Right renal cortex interstitium (tissue), 3 donors: ENCODE measurements at regions not wholly inside any gene's neighbourhood (a gene's known extent, or its start where the extent isn't known, plus 50 kb on each side); places are given as distances from the start of the nearest gene placed in this dataset.

Experiments used
- DNase-seq, 3 donors: peaks; one replicate each; pipeline ENCODE4 v3.0.0-alpha.2; 2013; ENCODE audit warnings: low read depth in 3 of 3, low spot score in 2 of 3

DNA sequence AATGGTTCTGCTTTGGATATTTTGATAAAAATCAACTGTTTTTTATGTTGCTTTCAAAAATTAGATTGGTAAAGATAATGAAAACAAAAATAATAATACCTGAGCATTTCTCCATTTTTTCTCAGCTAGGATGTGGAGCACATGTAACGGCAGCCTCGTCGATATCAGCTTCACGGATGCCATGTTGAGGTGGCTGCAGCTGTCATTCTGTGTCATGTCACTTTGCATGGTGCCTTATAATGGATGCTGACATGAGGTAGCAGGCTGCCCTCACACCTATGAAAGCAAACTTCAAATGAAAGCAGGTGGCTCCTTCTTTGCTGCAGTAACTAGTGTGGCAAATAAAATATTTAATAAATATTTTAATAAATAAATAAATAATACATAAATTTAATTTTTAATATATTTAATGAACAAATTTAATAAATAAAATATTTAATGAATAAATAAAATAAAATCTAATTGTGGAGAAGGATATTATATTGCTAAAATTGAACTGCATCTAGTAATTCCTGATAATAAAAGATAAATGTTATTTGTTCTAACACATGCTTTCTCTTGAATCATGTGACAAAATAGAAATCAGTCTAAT is 955.7 kb upstream of the SLC10A2 start:
- DNase-seq = no peak

DNA sequence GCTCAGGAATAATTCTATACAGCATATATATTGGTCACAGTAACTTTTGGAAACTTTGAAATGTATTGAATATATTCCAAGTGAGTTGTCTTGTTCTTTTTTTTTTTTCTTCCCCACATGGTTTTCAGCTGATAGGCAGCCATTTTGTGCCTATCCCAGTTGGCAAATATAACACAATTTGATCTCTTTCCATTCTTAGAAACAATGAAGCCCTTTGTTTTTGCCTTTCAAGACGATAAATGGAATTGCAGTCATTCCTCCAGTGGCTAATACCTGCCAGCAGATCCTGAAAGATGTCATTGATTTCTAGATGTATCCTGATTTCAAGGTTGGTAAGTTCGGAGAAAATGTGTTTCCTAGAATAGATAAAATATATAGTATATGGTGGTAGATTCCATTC is 951.1 kb upstream of the SLC10A2 start:
- DNase-seq = no peak

DNA sequence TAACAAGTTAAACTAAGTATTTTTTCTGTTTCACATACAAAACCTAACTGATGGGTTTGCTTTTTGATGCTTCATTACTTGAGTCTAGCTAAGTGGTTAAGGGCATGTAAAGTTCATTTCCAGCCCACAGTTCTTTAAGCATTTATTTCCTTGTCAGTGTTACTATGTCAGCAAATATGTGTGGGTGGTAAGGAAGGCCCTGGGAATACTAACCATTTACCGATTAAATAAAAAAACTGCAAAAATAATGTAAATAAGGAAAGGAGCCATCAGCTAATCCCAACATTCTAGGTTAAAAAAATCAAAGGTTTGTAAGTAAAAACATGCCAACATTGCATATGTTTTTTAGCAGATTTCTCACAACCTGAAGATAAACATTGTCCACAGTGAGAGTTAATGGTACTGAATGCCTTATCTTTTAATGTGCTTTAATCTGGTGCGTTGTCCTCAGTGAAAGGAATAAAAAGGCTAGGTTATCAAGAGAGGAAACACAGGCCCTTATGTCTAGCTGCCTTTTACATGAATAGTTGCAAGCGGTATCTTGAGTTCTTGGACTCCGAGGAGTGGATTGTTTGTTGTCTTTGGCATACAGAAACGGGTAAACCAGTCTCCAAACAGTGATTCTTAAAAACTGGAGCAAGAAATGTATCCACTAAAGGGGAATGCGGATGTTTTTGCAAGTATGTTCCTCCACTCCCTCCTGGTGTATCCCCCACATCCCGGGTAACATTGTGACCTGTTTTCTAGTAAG is 949.6 kb upstream of the SLC10A2 start:
- peak in 2 of 3 donors; percentile 27 to 33 for DNase-seq

GRCh38 chr13:104014803-104015645 is 948.8 kb upstream of the SLC10A2 start:
- DNase-seq = no peak

- DNase-seq = peak in 2 of 3 donors; percentile 20 to 52
These were observed 945.5 kb upstream of the SLC10A2 start for GRCh38 chr13:104011505-104012241.

DNA sequence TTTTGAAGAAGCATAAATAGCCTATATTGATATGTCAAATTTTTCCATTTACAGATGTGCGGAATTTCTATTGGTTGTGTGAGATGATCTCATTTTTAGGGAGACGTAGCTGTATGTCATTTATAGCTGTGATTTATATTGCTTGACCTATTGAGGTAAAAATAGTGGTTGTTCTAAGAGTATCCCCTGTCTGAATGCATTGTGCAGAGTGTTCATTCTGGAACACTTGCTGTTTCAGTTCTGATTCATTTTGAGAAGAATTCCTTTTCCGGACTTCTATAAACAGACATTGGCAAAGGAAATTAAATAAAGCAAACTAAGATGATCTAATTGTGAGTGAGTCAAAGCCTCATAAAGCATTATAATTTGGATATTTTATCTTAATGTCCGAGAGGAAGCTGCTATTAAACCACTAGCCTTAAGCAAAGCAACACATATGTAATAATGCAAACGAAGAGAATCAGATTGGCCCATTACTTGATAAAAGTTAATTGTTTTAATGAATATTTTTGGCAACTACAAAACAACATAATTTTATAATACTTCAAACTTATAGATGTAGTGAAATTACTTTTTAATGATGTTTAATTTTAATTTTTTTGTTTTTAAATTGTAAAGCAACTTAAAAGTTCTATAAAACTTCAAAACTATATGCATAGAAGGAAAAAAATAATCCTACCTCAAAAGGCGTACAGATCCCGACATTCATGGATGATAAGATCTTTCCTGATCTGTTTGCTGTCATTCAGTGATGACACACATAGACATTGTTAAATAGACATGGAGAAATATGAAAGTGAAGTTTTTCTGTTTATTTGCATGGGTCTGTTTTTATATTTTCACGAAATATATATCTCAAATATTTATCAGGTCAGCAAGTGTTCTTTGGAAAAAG is 942.6 kb upstream of the SLC10A2 start:
- DNase-seq = no peak

DNA sequence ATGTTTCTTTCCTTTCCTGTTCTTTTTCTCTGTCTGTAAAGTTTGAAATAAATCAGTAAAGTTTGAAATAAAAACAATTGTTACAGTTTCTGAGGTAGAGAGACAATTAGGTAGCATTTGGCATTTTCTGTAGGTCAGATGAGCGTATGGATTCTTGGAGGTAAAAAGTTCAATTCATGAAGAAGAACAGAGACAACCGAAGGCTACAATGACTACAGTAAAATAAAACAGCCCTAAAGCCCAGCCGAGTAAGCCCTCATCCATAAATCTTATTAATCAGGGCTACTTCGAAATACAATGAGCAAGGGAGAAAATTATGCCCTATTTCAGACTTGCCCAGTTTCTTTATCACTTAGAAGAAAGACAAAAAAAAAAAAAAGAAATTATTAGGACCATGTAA is 941.9 kb upstream of the SLC10A2 start:
- no peak for DNase-seq

GRCh38 chr13:104006625-104007075 is 940.4 kb upstream of the SLC10A2 start:
- DNase-seq = no peak

- DNase-seq = no peak
These were observed 938.4 kb upstream of the SLC10A2 start for GRCh38 chr13:104004572-104004971.

DNA sequence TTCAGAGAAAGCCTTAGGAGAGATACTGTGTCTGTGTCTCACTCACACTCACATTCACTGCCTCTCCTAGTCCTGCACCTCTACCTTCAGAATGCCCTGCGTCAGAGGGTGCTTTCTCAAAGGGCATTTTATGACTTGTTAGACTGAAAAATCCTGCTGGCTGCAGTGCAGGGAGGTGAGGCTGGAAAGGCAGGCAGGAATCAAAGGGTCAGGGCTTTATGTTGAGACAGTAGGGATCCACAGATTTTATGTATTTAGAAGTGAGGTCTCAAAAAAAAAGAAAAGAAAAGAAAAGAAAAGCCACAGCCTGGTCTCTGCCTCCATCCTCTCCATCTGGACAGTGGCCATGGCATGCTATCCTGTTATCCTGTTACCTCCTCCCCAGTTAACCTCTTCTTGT is 936.0 kb upstream of the SLC10A2 start:
- DNase-seq = no peak

- DNase-seq = no peak
These were observed 935.5 kb upstream of the SLC10A2 start for GRCh38 chr13:104001766-104002165.

DNA sequence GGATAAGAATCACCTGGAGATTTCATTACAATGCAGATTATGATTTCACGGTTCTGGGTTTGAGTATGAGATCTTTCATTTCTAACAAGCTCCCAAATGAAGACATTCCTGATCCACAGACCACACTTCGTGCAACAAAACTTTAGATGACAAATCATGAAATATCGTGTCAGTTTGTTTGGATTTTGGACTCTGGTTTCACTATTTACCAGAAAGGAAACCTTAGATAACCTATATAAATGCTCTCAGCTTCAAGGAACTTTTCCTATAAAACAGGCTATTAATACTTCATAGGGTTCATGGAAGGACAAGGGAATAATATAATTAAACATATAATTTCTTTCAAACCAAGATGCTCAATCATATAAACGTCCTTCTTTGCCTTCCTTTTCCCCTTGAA is 930.5 kb upstream of the SLC10A2 start:
- DNase-seq = no peak

DNA sequence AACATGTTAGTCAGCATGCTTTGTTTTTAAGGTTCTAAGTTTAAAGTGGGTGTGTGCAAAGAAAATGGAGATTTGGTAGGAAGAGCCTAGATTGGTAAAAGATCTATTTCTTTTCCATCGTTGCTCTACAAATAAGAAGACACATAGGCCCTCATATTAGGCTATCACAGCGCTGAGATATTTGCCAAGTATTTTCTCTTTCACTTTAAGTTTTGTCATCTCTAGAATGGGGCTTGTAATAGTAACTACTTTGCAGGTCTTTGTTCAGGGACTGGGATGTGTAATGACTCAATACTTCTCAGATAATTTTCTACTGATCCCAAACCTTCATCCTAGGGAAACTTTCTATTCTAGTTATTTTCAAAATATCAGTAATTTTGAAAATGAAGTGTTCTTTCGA is 917.7 kb upstream of the SLC10A2 start:
- no peak for DNase-seq

DNA sequence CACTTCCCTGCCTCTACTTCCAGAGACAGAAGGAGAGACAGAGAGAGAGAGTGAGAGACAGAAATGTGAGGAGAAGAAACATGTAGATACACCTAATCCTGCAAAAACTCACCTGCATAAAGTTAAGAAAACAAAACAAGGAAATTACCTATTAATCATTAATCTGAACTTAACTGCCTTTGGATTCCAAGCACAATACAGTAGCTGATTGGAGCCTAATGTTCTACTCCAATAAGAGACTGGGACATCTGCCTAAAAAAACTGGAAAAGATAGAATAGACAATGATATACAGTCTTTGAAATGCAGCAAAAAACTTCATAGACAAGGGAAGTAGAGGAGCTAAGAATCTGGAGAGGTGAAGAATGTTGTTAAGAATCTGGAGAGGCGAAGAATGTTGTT is 910.2 kb upstream of the SLC10A2 start:
- DNase-seq = peak in 1 of 3 donors; percentile 6

- DNase-seq = no peak
These were observed 907.5 kb upstream of the SLC10A2 start for GRCh38 chr13:103973740-103974139.

GRCh38 chr13:103969520-103970050 is 903.4 kb upstream of the SLC10A2 start:
- no peak for DNase-seq

- no peak for DNase-seq
These were observed 899.5 kb upstream of the SLC10A2 start for GRCh38 chr13:103965506-103966243.

DNA sequence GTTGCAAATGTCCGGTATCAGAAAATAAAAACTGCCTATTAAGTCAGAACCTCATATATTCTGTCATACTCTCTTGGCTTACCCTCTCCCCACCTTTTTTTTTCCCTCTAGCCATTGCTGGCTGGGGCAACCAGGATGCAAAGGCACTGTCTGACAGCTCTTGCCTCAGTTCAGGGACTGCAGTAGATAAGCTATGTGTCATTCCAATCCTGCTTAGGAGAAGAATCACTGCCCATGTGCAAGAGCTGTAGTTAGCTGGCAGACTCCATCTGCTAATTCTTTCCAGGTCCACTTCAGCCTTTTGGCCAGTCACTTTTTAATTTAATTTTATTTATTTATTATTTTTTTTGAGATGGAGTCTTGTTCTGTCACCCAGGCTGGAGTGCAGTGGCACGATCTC is 895.6 kb upstream of the SLC10A2 start:
- DNase-seq = no peak

DNA sequence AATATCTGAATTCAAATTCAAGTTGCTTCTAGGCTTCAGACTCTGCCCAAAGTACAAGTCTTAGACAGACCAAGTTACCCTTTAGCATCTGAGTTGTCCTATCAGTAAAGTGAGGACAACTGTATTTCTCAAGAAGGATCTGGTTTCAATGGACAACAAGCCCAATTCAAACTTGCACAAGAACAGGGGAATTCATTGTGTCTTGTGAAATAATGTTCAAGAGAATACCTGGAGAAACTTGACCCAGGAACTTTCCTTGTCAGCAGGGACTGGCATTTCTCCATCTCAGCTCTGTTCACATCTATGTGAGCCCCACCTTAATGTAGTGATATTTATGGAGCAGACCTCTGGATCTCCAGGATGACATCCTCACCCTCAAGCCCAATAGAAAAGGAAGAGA is 894.9 kb upstream of the SLC10A2 start:
- DNase-seq = no peak
